BJ (cell line): ENCODE measurements at regions not wholly inside any gene's neighbourhood (a gene's known extent, or its start where the extent isn't known, plus 50 kb on each side); places are given as distances from the start of the nearest gene placed in this dataset.

Experiments used
- CTCF ChIA-PET: fragments of 350-600 bp; formaldehyde crosslinking; extraction: SDS; loops from one replicate; lab custom pipeline; 2021; ENCODE audit warnings: antibody characterized with exemption, inconsistent platforms; lab: Yijun Ruan, JAX
- POLR2A ChIA-PET: fragments of 300-600 bp; sonication (Branson Sonifier 250); formaldehyde crosslinking; extraction: SDS; loops from one replicate; lab custom pipeline; 2021; ENCODE audit warnings: antibody characterized with exemption; lab: Charles Lee
- DNase-seq: peaks from one replicate; pipeline ENCODE4 v3.0.0-alpha.2; 2011; ENCODE audit warnings: low read depth
- H3K27me3 ChIP-seq: 2 replicates; pipeline ENCODE4 v1.6.0; 2011; ENCODE audit warnings: low read length; ENCODE audit not compliant: control insufficient read depth, insufficient read depth
- H3K36me3 ChIP-seq: 2 replicates; pipeline ENCODE4 v1.5.1; 2011; ENCODE audit warnings: low read length; ENCODE audit not compliant: control insufficient read depth, insufficient read depth
- H3K4me3 ChIP-seq: 2 replicates; pipeline ENCODE4 v1.5.1; 2011; ENCODE audit warnings: low read depth, mild to moderate bottlenecking, control low read depth, low read length
- CTCF ChIP-seq: IDR thresholded peaks from 2 replicates; pipeline ENCODE4 v1.5.1; 2011; ENCODE audit warnings: low read depth, mild to moderate bottlenecking, control low read depth, inconsistent platforms, low read length, moderate library complexity; ENCODE audit not compliant: insufficient read depth

GRCh38 chr4:29307256-29307655, 1412.9 kb upstream of the PCDH7 start:
- H3K36me3 ChIP-seq = no peaks in the 10 kb centered on the region
- H3K4me3 ChIP-seq = no peak overlapping the region
- H3K27me3 ChIP-seq = no peaks in the 10 kb centered on the region
- DNase-seq = no peak
- POLR2A ChIA-PET = no interaction called here
- no peak for TF ChIP-seq CTCF
- CTCF ChIA-PET = no interaction called here

GRCh38 chr4:29307755-29308154, 1412.4 kb upstream of the PCDH7 start:
- Histone ChIP-seq H3K4me3 (no peak overlapping the region), H3K27me3 (no peaks in the 10 kb centered on the region), H3K36me3 (no peaks in the 10 kb centered on the region)
- POLR2A ChIA-PET = no interaction called here
- CTCF ChIA-PET = no interaction called here
- DNase-seq = no peak
- TF ChIP-seq CTCF = no peak

- DNase-seq = no peak
- TF ChIP-seq CTCF = no peak
- POLR2A ChIA-PET = no interaction called here
- Histone ChIP-seq H3K36me3 (no peaks in the 10 kb centered on the region), H3K27me3 (no peaks in the 10 kb centered on the region), H3K4me3 (no peak overlapping the region)
- CTCF ChIA-PET = no interaction called here
Measured at GRCh38 chr4:29309050-29309449, 1411.1 kb upstream of the PCDH7 start.

- no peak for DNase-seq
- no peak overlapping the region for H3K4me3 ChIP-seq
- TF ChIP-seq CTCF = no peak
- no peaks in the 10 kb centered on the region for H3K36me3 ChIP-seq
- H3K27me3 ChIP-seq = no peaks in the 10 kb centered on the region
- ChIA-PET POLR2A (no interaction called here), CTCF (interaction anchor here (0.6 kb wide), 1 partner anchor 1361 kb away, joined by 3 read pairs; no protein-coding TSS in a partner anchor)
Measured at GRCh38 chr4:29310252-29310651, 1409.9 kb upstream of the PCDH7 start.

- CTCF ChIA-PET = no interaction called here
- TF ChIP-seq CTCF = no peak
- no peak for DNase-seq
- Histone ChIP-seq H3K27me3 (no peaks in the 10 kb centered on the region), H3K36me3 (no peaks in the 10 kb centered on the region), H3K4me3 (no peak overlapping the region)
- POLR2A ChIA-PET = no interaction called here
Measured at GRCh38 chr4:29311247-29311646, 1408.9 kb upstream of the PCDH7 start.
